Mammary epithelial cell (primary cell): ENCODE measurements at regions not wholly inside any gene's neighbourhood (a gene's known extent, or its start where the extent isn't known, plus 50 kb on each side); places are given as distances from the start of the nearest gene placed in this dataset.

ENCODE experiments used
- EZH2 ChIP-seq: IDR thresholded peaks from 2 replicates; pipeline ENCODE4 v1.6.1; 2012; ENCODE audit warnings: low read length, inconsistent platforms, borderline replicate concordance
- TF ChIP-seq, protein P1 (sequence below), 2 donors: IDR thresholded peaks in 1 of 2; conservative IDR thresholded peaks in 1 of 2; 2 replicates each; pipeline ENCODE4 v1.5.1; 2011 to 2012; ENCODE audit warnings: inconsistent platforms in 2 of 2, low read length in 2 of 2, mild to moderate bottlenecking in 2 of 2, control low read depth in 1 of 2, low read depth in 1 of 2; ENCODE audit not compliant: insufficient read depth in 1 of 2; ENCODE audit errors: extremely low read depth in 1 of 2

GRCh38 chr1:8161546-8162105 is 135.5 kb upstream of the ERRFI1 start:
- TF ChIP-seq, protein P1, sequence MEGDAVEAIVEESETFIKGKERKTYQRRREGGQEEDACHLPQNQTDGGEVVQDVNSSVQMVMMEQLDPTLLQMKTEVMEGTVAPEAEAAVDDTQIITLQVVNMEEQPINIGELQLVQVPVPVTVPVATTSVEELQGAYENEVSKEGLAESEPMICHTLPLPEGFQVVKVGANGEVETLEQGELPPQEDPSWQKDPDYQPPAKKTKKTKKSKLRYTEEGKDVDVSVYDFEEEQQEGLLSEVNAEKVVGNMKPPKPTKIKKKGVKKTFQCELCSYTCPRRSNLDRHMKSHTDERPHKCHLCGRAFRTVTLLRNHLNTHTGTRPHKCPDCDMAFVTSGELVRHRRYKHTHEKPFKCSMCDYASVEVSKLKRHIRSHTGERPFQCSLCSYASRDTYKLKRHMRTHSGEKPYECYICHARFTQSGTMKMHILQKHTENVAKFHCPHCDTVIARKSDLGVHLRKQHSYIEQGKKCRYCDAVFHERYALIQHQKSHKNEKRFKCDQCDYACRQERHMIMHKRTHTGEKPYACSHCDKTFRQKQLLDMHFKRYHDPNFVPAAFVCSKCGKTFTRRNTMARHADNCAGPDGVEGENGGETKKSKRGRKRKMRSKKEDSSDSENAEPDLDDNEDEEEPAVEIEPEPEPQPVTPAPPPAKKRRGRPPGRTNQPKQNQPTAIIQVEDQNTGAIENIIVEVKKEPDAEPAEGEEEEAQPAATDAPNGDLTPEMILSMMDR (conservative IDR thresholded peaks at IDR 0.05 in 1 of 2, IDR thresholded peaks at IDR 0.05 in 1 of 2; ENCODE audit: extremely low read depth in 1 of 2, insufficient read depth in 1 of 2, low read depth in 1 of 2, low read length in 2 of 2) = no peak
- no peak for TF ChIP-seq EZH2
